Esophagus muscularis mucosa (tissue), 4 donors: ENCODE measurements at regions not wholly inside any gene's neighbourhood (a gene's known extent, or its start where the extent isn't known, plus 50 kb on each side); places are given as distances from the start of the nearest gene placed in this dataset.

Experiments
- DNase-seq: peaks from one replicate; pipeline ENCODE4 v3.0.0-alpha.2; 2017; ENCODE audit errors: extremely low spot score
- H3K27ac ChIP-seq, 4 donors: fragments of 200-600 bp; sonication (generic); replicated peaks in 1 of 4; 1 replicate in 3 of 4; 2 replicates in 1 of 4; pipeline ENCODE4 v1.5.1; 2016 to 2019; ENCODE audit warnings: mild to moderate bottlenecking in 1 of 4
- H3K27me3 ChIP-seq, 4 donors: fragments of 200-600 bp; sonication (generic); one replicate each; pipeline versions ENCODE4 v1.5.1 to v1.6.0; 2016 to 2019
- H3K36me3 ChIP-seq, 4 donors: fragments of 200-600 bp; sonication (generic); one replicate each; pipeline ENCODE4 v1.5.1; 2016 to 2019
- H3K4me1 ChIP-seq, 4 donors: fragments of 200-600 bp; sonication (generic); one replicate each; pipeline ENCODE4 v1.5.1; 2016 to 2019
- H3K4me3 ChIP-seq, 4 donors: fragments of 200-600 bp; sonication (generic); 1 replicate in 2 of 4; 2 replicates in 2 of 4; pipeline ENCODE4 v1.5.1; 2016 to 2019; ENCODE audit warnings: mild to moderate bottlenecking in 4 of 4, moderate library complexity in 1 of 4
- H3K9me3 ChIP-seq, 4 donors: fragments of 200-600 bp; sonication (generic); 1 replicate in 3 of 4; 2 replicates in 1 of 4; pipeline ENCODE4 v1.5.1; 2016 to 2019
- CTCF ChIP-seq, 3 experiments: fragments of 200-600 bp in 2 of 3; fragments of 450-650 bp in 1 of 3; sonication (generic) in 2 of 3; IDR thresholded peaks; one replicate each; pipeline ENCODE4 v1.5.1; 2017 to 2019; ENCODE audit warnings: antibody characterized with exemption in 3 of 3, mild to moderate bottlenecking in 2 of 3, moderate library complexity in 1 of 3
- EP300 ChIP-seq: sonication (generic); formaldehyde crosslinking; IDR thresholded peaks from one replicate; pipeline ENCODE4 v1.6.1; 2017; ENCODE audit warnings: antibody characterized with exemption
- POLR2A ChIP-seq: fragments of 450-650 bp; IDR thresholded peaks from one replicate; pipeline ENCODE4 v1.6.1; 2017; ENCODE audit warnings: antibody characterized with exemption, moderate library complexity, mild to moderate bottlenecking, low read depth
- POLR2AphosphoS5 ChIP-seq, 2 donors: sonication (generic); formaldehyde crosslinking; IDR thresholded peaks; one replicate each; pipeline ENCODE4 v1.6.1; 2017; ENCODE audit warnings: antibody characterized with exemption in 2 of 2
- WGBS: methylation state at CpG from one replicate; pipeline ENCODE4 v1.1.5; 2018; 5-methylcytosine and 5-hydroxymethylcytosine counted together
- intact Hi-C: fragments of 100-400 bp; cut with DNase I; formaldehyde crosslinking; loops from one replicate; pipeline ENCODE4 v1.15.1; 2023

- 63% methylated on average over 9 of the region's 9 CpGs for WGBS
- H3K27me3 ChIP-seq: peaks cover 0 to 11% (median 0%) of the 10 kb centered on the region in 4 donors
Observed at GRCh38 chr17:72362376-72363088, 241.7 kb downstream of the SOX9 start.

DNA sequence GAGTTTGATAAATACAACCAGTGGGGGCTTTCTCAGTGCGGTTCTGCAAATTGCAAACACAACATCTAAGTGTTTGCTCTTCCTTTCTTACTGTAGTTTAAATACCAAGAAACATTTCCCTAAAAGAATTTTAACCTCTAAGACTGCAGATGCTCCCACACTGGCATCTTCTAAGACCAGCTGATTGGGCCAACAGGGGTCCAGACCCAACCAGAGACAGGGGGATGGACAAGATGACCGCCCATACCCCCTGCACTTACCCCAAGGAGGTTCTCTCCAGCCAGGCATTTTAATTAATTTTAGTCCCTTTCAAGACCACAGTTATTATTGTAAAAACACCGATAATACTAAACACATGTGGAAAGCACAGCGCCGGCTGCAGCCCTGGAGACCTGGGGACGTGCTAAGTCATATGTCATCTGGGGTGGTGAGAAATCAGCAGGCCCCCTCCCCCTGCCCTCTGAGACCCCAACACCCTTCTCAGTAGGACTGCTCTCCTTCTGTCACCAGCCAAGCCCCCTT, 242.3 kb downstream of the SOX9 start:
- Histone ChIP-seq H3K9me3 (peaks cover 0 to 1% (median under 1%) of the 10 kb centered on the region in 4 donors), H3K4me1 (no peaks in the 10 kb centered on the region), H3K27ac (no peak overlapping the region), H3K36me3 (no peaks in the 10 kb centered on the region), H3K4me3 (no peak overlapping the region), H3K27me3 (peaks cover 0 to 11% (median 0%) of the 10 kb centered on the region in 4 donors)
- no peak for DNase-seq
- intact Hi-C loops: no loop called here
- TF ChIP-seq CTCF (IDR thresholded peaks at IDR 0.05) (no peak), EP300 (no peak), POLR2AphosphoS5 (IDR thresholded peaks at IDR 0.05) (no peak), POLR2A (no peak)
- 56% methylated on average over 6 of the region's 6 CpGs for WGBS

More at GRCh38 chr17:72362376-72363088, 241.7 kb downstream of the SOX9 start:
- Histone ChIP-seq H3K27ac (no peak overlapping the region), H3K4me3 (no peak overlapping the region), H3K36me3 (no peaks in the 10 kb centered on the region), H3K4me1 (no peaks in the 10 kb centered on the region), H3K9me3 (peaks cover 0 to 5% (median 2%) of the 10 kb centered on the region in 4 donors)
- no peak for DNase-seq
- TF ChIP-seq CTCF (IDR thresholded peaks at IDR 0.05) (no peak), EP300 (no peak), POLR2A (no peak), POLR2AphosphoS5 (IDR thresholded peaks at IDR 0.05) (no peak)
- intact Hi-C loops: no loop called here

- 84% methylated on average over 6 of the region's 6 CpGs for WGBS
- intact Hi-C loops: no loop called here
- Histone ChIP-seq H3K4me1 (no peaks in the 10 kb centered on the region), H3K27ac (no peak overlapping the region), H3K9me3 (no peaks in the 10 kb centered on the region), H3K36me3 (no peaks in the 10 kb centered on the region), H3K27me3 (peaks cover 0 to 11% (median 0%) of the 10 kb centered on the region in 4 donors), H3K4me3 (no peak overlapping the region)
- TF ChIP-seq POLR2AphosphoS5 (IDR thresholded peaks at IDR 0.05) (no peak), POLR2A (no peak), EP300 (no peak), CTCF (IDR thresholded peaks at IDR 0.05) (no peak)
- no peak for DNase-seq
Observed at GRCh38 chr17:72365857-72366414, 245.1 kb downstream of the SOX9 start.

- H3K27ac ChIP-seq: no peak overlapping the region
- H3K36me3 ChIP-seq: no peaks in the 10 kb centered on the region
- no peaks in the 10 kb centered on the region for H3K4me1 ChIP-seq
- no peak overlapping the region for H3K4me3 ChIP-seq
- no peak for DNase-seq
- intact Hi-C loops: no loop called here
- no peak for TF ChIP-seq EP300
- no peak for TF ChIP-seq CTCF (IDR thresholded peaks at IDR 0.05)
- TF ChIP-seq POLR2A: no peak
- no peak for TF ChIP-seq POLR2AphosphoS5 (IDR thresholded peaks at IDR 0.05)
- peaks cover 0 to 11% (median 0%) of the 10 kb centered on the region in 4 donors for H3K27me3 ChIP-seq
- H3K9me3 ChIP-seq: no peaks in the 10 kb centered on the region
- 83% methylated on average over 2 of the region's 2 CpGs for WGBS
Observed at GRCh38 chr17:72366626-72367025, 245.8 kb downstream of the SOX9 start.
